ENCODE measurements at regions not wholly inside any gene's neighbourhood (a gene's known extent, or its start where the extent isn't known, plus 50 kb on each side); places are given as distances from the start of the nearest gene placed in this dataset.

DNA sequence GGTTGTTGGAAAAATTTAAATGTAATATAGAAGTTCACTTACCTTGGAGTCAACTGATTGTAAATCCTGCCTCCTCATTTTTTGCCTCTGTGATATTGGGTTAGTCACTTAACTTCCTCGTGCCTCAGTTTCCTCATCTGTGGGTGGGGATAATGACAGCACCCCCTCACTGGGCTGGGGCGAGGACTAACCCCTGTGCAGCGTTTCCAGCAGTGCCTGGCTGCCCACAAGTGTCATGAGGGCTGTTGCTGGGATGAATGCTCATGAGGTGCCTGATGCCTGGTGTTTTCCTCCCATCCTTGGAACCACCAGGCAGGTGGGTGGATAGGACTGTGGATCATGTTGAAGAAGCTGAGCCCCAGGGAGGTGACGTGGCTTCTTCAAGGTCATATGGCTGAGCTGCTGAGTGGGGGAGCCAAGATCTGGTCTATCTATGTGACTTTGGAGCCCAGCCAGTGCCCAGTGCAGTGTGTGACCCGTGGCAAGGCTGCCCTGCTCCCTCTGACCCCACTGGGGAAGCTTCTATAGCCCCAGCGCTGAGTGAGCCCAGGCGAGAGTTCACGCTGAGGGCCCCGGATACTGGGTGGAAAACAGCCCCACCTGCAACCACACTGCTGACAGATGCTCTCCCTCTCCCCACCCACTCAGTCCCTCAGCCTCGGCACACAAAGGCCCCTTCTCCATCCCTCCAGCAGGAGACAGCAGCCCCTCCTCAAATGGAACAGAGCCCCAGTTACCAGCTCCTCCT, 446.0 kb downstream of the PTPRU start:
- DNase-seq = peak in 1 of 2 experiments; percentile 5

DNA sequence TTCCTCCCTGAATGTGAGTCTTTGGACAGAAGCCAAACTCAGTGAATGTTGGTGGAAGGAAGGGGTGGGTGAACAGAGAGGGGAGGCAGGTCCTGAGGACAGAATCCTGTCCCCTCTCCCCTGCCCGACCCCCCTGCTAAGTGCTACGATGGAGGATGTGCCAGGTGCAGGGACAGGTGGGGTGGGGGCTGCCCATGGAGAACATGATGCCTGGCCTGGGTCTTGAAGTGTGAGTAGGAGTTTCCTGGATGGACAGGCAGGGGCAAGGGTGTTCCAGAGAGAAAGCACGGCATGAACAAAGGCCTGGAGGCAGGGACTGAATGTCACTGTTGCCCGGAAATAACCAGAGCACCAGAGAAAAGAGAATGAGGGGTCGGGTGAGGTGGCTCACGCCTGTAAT, 445.1 kb downstream of the PTPRU start:
- peak in 1 of 2 experiments; percentile 11 for DNase-seq

- DNase-seq = no peak
These were observed 443.7 kb downstream of the PTPRU start for GRCh38 chr1:29679828-29680558.

DNA sequence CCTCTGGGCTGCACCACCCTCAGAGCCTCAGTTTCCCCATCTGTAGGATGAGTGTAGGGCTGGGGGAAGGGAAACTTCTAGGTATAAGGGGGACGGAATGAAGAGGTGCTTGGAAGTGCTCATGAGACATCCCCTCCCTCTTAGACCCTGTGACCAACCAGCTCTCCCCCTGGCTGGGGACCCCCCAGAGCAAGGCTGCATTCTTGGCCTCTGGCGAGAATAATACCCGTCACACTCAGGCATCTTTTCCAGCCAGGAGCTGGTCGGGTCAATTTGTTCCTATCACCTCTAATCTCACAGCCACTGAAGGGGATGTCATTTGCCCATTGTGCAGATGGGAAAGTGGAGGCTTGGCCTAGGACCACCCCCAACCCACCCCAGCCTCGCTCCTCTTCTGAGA, 443.0 kb downstream of the PTPRU start:
- DNase-seq = peak in 1 of 2 experiments; percentile 5

DNA sequence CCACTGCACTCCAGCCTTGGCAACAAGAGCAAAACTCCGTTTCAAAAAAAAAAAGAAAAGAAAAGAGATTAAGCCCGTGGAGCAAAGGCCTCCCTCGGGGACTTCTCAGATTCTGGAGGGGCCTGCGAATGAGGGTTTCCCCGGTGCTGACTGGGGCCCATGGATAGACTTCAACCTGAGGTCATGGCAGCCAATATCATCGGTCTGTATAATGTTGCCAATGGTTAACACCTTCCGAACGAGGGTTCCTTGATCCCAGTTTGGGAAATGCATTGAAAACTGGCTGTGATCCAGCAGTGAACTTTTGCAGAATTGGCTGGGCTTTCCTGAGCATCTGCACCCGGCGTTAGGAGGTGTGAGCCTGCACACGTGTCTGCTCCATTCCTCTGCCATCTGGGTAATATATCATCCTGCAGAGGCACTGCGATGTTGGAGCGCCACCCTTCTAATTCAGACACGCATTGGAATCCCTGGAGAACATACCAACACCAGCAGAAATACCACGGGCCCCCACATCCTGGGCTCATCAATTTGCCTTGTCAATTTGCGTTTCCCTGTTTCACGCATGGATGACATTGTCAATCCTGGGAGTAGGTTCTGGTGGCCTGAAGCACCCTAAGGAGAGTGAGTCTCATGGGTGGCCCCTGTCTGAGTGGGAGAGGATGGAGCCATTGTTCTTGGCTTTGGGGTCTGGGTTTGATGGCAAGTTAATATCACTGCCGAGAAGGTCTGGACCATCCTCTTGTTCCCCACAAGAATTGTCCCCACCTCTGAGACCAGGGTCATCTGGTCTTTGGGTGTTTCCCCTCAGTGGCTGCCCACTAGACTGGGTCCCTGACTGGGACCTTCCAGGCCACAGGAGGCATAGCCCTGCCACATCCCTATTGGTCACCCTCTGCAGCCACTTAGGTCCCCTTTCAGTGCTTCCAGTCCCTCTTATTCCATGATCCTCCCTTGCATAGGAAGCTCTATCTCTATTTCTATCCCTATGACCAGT, 441.0 kb downstream of the PTPRU start:
- DNase-seq = no peak

GRCh38 chr1:29676496-29676895, 440.2 kb downstream of the PTPRU start:
- peak in 1 of 2 experiments; percentile 2 for DNase-seq

GRCh38 chr1:29675481-29676263, 439.4 kb downstream of the PTPRU start:
- DNase-seq = peak; percentile 4 to 6

GRCh38 chr1:29674627-29675326, 438.5 kb downstream of the PTPRU start:
- DNase-seq = peak in 1 of 2 experiments; percentile 5

DNA sequence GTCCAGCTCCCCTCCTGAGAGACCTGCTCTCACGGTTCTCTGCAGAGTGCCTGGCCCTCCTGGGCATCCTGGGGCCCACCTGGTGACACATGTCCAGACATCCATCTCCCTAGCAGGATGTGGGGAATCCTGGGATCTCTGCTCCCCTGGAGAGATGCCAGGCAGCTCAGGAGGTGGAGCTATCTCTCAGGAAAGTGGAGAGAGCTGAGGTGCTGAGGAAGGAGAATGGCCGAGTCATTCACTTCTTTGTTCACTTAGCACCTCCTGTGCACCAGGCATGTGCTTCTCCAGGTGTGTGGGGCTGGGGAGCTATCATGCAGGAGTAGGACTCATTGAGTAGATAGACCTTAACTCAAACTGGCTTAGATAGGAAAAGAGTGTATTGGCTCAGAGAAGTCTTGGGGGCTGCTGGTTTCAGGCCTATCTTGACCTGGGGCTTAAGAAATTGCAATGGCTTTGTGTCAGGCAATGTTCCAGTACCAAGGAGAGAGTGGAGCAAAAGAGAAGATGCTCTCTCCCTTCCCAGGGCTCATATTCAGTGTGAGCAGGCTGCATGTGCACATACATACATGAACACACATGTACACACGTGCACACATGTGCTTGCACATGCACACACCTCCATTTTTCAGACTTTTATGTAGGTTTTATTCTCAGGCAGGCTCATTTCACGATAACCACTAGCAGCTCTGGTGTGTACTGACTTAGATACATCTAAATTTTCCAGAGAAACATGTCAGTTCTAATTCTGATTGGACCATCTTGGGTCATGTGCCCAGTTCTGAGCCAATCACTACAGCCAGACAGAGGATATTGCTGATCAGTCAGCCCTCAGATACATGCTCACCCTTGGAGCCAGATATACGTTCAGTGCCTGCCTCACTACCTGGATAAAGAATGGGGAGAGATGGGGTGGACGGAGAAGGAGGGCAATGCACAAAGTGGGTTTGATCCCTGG, 437.6 kb downstream of the PTPRU start:
- no peak for DNase-seq

DNA sequence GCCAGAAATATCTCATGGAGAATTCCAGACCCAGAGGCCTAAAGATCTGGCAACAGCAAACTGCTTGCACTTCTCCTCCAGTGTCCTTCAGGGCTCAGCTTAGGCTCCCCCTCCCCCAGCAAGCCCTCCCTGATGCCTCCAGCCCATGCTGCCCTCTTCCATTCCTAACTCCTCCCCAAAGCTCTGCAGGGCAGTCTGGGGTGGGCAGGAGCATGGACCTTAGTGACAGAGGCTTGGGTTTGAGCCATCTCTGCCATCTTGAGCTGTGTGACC, 436.8 kb downstream of the PTPRU start:
- no peak for DNase-seq

DNA sequence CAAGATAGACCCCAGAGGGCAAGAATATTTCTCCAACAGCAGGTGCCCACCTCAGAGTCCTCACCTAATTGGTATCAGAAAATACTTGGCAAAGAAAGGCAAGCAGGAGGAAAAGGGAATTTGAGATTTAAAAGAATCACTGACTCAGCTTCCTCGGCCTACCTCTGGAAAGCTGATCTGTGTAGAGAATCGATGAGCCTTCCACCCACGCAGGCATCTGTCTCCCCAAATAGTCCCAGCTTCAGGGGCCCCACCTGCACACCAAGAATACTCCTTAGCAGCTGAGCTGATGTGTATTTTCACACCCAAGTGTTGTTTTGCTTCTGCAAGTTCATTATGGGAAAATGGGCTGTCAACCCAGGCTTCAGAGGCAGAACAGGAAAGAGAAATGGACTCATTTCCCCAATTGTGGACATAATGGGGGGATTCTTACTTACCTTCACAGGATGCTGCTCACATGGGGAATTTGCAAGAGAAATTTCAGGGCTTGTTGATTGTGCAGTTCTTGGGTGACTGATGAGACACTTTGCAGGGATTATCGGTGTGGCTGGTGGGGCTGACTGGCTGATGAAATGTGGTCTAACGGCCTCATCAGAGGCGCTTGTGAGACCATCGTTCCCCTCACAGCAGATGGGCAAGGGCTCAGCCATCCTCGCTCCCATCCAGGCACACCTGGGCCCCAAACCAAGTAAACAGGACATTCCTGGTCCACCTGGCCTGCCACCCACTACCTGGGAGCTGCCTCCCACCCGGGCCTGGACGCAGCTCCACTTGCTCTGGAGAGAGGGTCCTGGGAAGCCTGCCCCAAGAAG, 436.3 kb downstream of the PTPRU start:
- peak; percentile 5 to 7 for DNase-seq

DNA sequence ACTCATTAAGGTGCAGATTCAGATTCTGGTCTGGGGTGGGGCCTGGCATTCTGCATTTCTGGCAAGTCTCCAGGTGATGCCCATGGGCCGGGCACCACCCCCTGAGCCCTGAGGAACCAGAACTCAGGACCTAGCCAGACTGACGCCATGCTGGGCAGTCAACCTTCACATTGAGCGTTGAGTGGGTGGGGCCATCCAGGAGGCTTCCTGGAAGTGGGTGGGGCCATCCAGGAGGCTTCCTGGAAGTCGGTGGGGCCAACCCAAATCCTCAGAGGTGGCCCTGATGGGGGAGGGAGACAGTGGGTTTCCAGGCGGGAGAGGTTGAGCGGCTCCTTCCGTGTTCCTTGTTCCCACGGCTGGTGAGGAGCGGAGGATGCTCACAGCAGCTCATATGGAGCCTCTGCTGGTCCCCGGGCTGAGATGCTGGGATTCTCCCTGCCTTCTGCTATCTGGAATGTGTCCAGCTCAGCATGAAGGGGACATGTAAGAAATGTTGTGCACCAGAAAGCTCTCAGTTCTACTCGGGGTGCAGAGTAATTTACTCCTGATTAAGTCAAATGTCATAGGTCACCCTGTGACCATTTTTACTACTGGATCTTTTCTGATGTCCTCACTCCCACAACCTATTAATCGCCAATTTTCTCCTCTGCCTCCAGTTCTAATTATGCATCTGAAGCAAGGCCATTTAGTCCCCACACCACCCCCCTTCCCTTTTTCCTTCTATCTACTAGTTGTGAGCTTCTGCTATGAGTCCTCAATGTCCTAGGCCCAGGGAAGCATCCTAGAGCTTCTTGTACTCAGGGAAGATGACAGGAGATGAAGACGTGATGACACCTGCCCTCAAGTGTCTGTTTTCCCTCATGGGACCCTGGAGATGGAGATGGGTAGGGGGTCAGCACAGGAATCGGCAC, 435.4 kb downstream of the PTPRU start:
- peak in 1 of 2 experiments; percentile 11 for DNase-seq

GRCh38 chr1:29670752-29671151, 434.4 kb downstream of the PTPRU start:
- peak in 1 of 2 experiments; percentile 7 for DNase-seq

DNA sequence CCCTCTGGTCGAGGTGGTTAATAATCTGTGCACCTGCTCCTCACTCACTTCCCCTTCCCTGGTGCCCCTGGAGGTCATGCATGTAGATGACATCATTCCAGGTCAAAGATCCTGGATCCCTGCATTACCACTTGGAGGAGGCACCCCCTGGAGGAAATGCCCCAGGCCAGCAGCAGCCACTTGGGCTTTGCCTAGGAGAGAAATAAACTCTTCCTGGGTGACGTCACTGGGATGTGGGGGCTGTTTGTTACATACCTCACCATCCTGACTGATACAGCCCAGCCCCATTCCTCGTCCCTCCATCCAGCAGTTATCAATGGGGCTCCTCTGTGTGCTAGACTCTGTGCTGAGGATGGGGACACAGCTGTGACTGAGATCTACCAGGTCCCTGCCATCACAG, 433.6 kb downstream of the PTPRU start:
- DNase-seq = peak in 1 of 2 experiments; percentile 9

DNA sequence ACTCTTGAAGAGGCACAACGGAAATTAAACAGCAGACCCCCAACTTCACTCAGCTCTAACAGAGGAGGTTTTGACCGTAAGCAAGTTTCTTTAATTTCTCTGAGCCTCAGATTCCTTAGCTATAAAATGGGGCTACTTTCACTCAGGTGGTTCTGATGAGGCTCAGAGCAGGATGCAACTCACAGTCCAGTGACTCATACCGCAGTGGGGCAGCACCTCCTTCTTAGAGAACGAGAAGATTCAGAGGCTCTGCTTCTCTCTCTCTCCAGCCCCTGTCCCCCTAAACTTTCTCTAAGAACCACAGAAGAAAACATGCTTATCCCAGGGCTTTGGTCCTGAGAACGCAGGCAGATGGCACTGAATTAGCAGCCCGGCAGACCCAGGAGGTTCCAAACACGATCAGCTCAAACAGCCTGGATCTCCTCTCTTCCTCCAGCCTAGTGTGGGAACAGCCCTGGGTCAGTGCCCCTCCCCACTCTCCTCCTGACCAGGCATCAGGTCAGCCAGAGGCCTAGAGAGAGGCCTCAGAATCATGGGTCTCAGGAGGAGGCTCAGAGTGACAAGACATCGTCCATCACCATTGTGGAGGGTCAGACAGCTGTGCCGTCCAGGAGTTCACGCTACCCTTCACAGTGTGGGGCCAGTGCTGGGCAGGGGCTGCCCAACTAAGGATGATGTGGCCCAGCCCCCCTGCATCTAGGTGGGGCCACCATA, 433.0 kb downstream of the PTPRU start:
- no peak for DNase-seq

- no peak for DNase-seq
These were observed 432.3 kb downstream of the PTPRU start for GRCh38 chr1:29668551-29669157.

DNA sequence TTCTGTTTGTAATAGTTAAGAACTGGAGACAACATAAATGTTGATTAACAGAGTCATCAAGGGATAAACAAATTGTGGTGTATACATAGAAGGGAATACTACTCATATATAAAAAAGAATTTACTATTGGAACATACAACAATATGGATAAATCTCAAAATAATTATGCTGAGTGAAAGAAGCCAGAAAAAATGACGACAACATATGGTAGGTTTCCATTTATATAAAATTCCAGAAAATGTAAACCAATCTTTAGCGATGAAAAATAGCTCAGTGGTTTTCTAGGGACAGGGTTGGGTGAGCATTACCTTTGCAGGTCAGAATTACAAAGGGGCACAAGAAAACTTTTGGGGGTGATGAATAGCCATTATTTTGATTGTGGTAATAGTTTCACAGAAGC, 431.6 kb downstream of the PTPRU start:
- no peak for DNase-seq

Data from activated T-cell treated with anti-CD3 and anti-CD28 coated beads, Interleukin-2, amount 50 U/mL, for 48 hours (primary cell).